Nephron (organoid): ENCODE measurements at regions not wholly inside any gene's neighbourhood (a gene's known extent, or its start where the extent isn't known, plus 50 kb on each side); places are given as distances from the start of the nearest gene placed in this dataset.

Experiments
- H3K27ac Mint-ChIP-seq, 3 experiments: 2 replicates each; pipeline ENCODE4 v1.8.0; 2020; ENCODE audit warnings: mixed read lengths in 3 of 3, mild to moderate bottlenecking in 2 of 3, moderate library complexity in 1 of 3
- H3K27me3 Mint-ChIP-seq: 2 replicates; pipeline ENCODE4 v1.8.0; 2021; ENCODE audit warnings: low read depth, mild to moderate bottlenecking, moderate library complexity, mixed read lengths
- H3K36me3 Mint-ChIP-seq: 2 replicates; pipeline ENCODE4 v1.8.0; 2020; ENCODE audit warnings: low read depth, mixed read lengths
- H3K4me1 Mint-ChIP-seq: 2 replicates; pipeline ENCODE4 v1.8.0; 2020; ENCODE audit warnings: mixed read lengths
- H3K4me3 Mint-ChIP-seq, 3 experiments: 2 replicates each; pipeline ENCODE4 v1.8.0; 2020; ENCODE audit warnings: mild to moderate bottlenecking in 3 of 3, mixed read lengths in 3 of 3, moderate library complexity in 2 of 3
- H3K9me3 Mint-ChIP-seq: 2 replicates; pipeline ENCODE4 v1.8.0; 2020; ENCODE audit warnings: mixed read lengths
- TF ChIP-seq, protein P1 (sequence below), 3 experiments: fragments of 200-600 bp; sonication (generic); IDR thresholded peaks; one replicate each; pipeline ENCODE4 v1.5.0; 2021; ENCODE audit warnings: antibody characterized with exemption in 3 of 3; ENCODE audit not compliant: unreplicated experiment in 3 of 3

DNA sequence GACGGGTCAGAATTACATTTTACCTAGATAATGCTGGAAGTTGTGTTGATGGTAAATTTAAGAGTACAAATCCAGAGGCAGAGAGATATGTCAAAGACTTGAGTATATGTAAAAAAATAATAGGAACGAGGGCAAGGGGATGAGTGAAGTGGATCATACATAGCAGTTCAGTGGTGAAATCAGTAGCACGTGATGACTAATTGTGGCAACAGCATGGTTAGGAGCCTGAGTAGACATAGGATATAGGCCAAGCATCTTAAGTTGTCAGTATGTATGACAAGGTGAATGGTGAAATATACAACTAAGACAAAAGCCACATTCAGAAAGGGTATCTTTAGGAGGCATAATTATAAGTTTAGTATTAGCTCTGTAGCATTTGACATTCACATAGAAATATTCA is 826.5 kb upstream of the PIK3C3 start:
- no peaks in the 10 kb centered on the region for H3K27me3 Mint-ChIP-seq
- TF ChIP-seq, protein P1, sequence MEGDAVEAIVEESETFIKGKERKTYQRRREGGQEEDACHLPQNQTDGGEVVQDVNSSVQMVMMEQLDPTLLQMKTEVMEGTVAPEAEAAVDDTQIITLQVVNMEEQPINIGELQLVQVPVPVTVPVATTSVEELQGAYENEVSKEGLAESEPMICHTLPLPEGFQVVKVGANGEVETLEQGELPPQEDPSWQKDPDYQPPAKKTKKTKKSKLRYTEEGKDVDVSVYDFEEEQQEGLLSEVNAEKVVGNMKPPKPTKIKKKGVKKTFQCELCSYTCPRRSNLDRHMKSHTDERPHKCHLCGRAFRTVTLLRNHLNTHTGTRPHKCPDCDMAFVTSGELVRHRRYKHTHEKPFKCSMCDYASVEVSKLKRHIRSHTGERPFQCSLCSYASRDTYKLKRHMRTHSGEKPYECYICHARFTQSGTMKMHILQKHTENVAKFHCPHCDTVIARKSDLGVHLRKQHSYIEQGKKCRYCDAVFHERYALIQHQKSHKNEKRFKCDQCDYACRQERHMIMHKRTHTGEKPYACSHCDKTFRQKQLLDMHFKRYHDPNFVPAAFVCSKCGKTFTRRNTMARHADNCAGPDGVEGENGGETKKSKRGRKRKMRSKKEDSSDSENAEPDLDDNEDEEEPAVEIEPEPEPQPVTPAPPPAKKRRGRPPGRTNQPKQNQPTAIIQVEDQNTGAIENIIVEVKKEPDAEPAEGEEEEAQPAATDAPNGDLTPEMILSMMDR (IDR thresholded peaks at IDR 0.05; ENCODE audit: unreplicated experiment in 3 of 3), result no peak
- H3K36me3 Mint-ChIP-seq, result peaks cover 4% of the 10 kb centered on the region
- peaks cover 3% of the 10 kb centered on the region for H3K9me3 Mint-ChIP-seq
- no peak overlapping the region for H3K4me3 Mint-ChIP-seq
- H3K27ac Mint-ChIP-seq, result no peak overlapping the region
- H3K4me1 Mint-ChIP-seq, result peaks cover 14% of the 10 kb centered on the region

DNA sequence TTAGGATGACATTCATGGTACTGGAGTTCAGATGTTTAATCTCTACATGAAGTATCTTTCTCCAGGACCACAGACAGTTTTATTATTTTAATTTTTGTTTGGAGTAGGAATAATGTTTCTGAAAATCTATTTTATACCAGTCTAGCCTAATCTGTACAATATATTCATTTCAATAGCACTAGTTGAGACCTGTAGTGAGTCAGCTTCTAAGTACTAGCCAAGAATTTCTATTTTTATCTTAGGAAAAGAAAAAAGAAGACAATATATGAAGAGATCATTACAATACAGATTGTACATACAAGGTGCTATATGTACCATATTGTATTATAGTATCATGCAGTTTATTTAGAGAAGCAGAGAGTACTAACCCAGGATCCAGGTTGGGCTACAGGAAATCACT is 826.9 kb upstream of the PIK3C3 start:
- no peaks in the 10 kb centered on the region for H3K27me3 Mint-ChIP-seq
- TF ChIP-seq, protein P1 (IDR thresholded peaks at IDR 0.05; ENCODE audit: unreplicated experiment in 3 of 3), result no peak
- peaks cover 3% of the 10 kb centered on the region for H3K9me3 Mint-ChIP-seq
- H3K27ac Mint-ChIP-seq, result no peak overlapping the region
- H3K4me3 Mint-ChIP-seq, result no peak overlapping the region
- peaks cover 4% of the 10 kb centered on the region for H3K36me3 Mint-ChIP-seq
- peaks cover 14% of the 10 kb centered on the region for H3K4me1 Mint-ChIP-seq

DNA sequence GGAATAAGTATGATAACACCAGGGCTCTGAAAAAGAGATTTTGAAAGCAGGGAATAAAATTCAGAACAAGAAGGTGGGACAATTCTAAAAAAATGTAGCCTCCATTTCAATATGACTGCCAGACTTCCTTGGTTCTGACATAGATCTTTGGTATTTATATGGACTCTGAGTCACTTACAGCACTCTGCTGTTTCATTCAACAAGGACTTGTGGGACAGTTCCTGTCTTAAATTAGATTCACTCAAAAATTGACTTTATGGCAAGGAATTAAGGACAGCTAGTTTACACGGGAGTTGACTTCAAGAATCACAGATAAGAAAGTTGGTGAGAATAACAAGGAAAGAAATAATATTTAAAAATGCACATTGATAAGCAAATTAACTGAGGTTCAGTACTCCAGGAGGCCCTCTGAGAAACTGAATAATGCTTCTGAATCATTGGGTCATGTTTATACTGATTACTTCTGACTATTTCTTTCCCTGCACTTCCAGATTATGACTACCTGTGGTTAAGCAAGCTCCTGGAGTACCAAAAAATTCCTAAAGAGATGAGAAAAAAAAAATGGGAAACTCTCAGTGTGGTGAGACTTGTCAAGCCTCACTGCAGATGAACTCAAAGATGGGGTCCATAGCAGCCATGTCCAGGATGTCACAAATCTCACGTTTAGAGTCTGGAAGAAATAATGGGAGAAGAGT is 828.3 kb upstream of the PIK3C3 start:
- Mint-ChIP-seq H3K27ac (peak overlapping the region; percentile 65 to 77 (median 77)), H3K4me1 (peaks cover 14% of the 10 kb centered on the region), H3K36me3 (peaks cover 2% of the 10 kb centered on the region), H3K4me3 (no peak overlapping the region), H3K9me3 (peaks cover 3% of the 10 kb centered on the region), H3K27me3 (no peaks in the 10 kb centered on the region)
- TF ChIP-seq, protein P1 (IDR thresholded peaks at IDR 0.05; ENCODE audit: unreplicated experiment in 3 of 3), result no peak

DNA sequence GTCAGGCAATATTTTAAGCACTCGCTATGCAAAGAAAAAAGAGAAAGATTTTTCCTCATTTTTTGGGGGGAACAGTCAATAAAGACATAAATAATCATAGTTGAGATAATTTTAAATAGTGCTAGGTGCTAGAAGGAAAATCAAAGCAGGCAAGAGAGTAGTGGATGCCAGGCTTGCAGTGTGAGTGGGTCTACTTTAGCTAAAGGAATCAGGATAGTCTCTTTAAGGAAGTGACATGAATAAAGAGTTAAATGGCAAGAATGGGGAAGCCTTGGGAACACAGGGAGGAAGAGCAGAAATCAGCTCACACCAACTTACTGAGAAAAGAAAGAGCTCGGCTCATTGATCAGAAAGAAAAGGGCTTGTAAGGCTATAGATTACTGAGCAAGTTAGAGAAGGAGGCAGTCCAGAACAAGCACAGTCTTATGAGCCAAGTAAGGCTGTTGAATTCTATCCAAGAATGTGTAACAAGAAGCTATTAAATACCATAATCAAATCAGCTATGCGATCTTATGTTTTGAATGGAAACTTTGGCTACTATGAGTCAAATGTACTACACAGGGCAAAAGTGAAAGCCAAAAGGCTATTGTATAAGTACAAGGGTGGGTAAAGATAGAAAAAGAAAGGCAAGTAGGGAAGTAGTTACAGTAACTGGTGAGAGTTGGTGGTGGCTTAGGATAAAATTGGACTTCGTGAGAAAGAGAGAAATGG is 833.8 kb upstream of the PIK3C3 start:
- TF ChIP-seq, protein P1 (IDR thresholded peaks at IDR 0.05; ENCODE audit: unreplicated experiment in 3 of 3), result no peak
- H3K36me3 Mint-ChIP-seq, result no peaks in the 10 kb centered on the region
- H3K27ac Mint-ChIP-seq, result no peak overlapping the region
- H3K4me3 Mint-ChIP-seq, result no peak overlapping the region
- peaks cover 3% of the 10 kb centered on the region for H3K9me3 Mint-ChIP-seq
- H3K27me3 Mint-ChIP-seq, result no peaks in the 10 kb centered on the region
- peaks cover 6% of the 10 kb centered on the region for H3K4me1 Mint-ChIP-seq

DNA sequence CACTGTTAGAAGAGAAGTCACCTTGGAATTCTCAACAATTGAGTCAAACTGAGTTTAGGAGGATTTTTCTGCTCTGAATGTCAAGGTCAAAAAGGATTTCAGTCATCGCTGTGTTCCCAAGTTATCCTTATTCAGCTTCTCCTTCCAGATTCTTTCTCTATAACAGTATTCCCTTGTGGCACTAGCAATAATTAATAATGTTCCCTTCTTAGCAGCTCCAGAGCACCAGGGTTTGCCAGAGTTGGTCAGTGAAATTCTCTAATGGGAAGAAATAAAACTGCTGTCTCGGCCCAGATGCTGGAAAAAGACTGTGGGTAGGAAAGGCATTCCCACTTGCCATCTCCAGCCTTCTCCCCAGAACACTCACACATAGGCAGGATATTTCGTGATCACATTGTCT is 836.0 kb upstream of the PIK3C3 start:
- no peaks in the 10 kb centered on the region for H3K4me1 Mint-ChIP-seq
- H3K27ac Mint-ChIP-seq, result no peak overlapping the region
- TF ChIP-seq, protein P1 (IDR thresholded peaks at IDR 0.05; ENCODE audit: unreplicated experiment in 3 of 3), result no peak
- no peaks in the 10 kb centered on the region for H3K36me3 Mint-ChIP-seq
- no peaks in the 10 kb centered on the region for H3K9me3 Mint-ChIP-seq
- H3K4me3 Mint-ChIP-seq, result no peak overlapping the region
- H3K27me3 Mint-ChIP-seq, result no peaks in the 10 kb centered on the region
